Astrocyte of the hippocampus (primary cell): ENCODE measurements at regions not wholly inside any gene's neighbourhood (a gene's known extent, or its start where the extent isn't known, plus 50 kb on each side); places are given as distances from the start of the nearest gene placed in this dataset.

ENCODE experiments used
- DNase-seq: peaks from one replicate; pipeline ENCODE4 v3.0.0; 2011; ENCODE audit warnings: low read depth, low spot score

DNA sequence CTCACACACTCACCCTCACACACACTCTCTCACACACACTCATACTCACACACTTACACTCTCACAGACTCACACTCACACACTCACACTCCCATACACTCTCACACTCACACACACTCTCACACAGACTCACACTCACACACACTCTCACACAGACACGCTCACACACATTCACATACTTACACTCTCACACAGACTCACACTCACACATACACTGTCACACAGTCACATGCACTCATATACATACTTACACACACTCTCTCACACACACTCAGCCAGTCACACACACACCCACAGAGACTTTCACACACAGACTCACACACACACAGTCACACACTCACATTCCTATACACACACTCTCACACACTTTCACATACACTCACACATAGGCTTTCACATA, 1478.8 kb downstream of the BRD1 start:
- DNase-seq, result no peak

- no peak for DNase-seq
These were observed 1480.4 kb downstream of the BRD1 start for GRCh38 chr22:48347311-48347710.

GRCh38 chr22:48346911-48347310, 1480.8 kb downstream of the BRD1 start:
- DNase-seq, result no peak

DNA sequence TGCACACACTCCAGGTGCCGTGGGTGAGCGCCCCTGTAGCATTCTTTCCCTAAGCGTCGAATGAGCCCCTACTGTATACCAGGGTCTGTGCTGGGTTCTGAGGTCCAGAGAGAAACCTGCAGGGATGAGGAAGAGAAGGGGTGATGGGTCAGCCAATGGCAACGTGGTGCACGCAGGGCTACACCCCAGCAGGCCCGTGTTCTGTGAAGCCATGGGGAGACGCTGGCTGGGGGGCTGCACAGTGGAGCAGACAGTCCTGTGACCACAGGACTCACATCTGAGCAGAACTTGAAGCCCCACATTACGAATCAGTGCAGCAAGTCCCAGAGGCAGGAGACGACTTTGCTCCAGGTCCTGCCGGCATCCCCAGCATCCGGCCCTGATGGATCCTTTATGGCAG, 1481.4 kb downstream of the BRD1 start:
- DNase-seq, result no peak

- DNase-seq, result no peak
These were observed 1482.0 kb downstream of the BRD1 start for GRCh38 chr22:48345631-48346030.

- no peak for DNase-seq
These were observed 1484.2 kb downstream of the BRD1 start for GRCh38 chr22:48343461-48343860.

GRCh38 chr22:48342732-48343131, 1484.9 kb downstream of the BRD1 start:
- DNase-seq, result no peak

DNA sequence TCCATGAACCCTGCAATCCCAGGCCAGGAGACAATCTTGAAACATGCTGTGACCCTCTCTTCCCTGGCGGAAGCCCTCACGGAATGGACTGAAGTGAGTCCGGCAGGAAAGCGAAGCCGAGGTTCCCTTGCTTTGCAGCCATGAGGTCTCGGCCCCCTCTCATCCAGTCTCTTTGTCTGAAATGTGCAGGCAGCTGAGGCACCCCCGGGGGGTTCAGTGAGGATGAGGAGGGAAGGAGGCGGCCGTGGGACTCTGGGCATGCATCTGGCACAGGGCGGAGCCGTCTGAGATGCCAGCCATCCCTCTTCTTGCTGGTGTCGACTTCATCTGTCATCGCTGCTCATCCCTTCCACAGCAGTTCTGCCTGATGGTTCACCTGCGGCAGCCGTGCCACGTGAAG, 1485.7 kb downstream of the BRD1 start:
- DNase-seq, result no peak

GRCh38 chr22:48340727-48341709, 1486.7 kb downstream of the BRD1 start:
- DNase-seq, result no peak

GRCh38 chr22:48340191-48340590, 1487.5 kb downstream of the BRD1 start:
- DNase-seq, result no peak

- DNase-seq, result no peak
These were observed 1488.6 kb downstream of the BRD1 start for GRCh38 chr22:48338793-48339705.

DNA sequence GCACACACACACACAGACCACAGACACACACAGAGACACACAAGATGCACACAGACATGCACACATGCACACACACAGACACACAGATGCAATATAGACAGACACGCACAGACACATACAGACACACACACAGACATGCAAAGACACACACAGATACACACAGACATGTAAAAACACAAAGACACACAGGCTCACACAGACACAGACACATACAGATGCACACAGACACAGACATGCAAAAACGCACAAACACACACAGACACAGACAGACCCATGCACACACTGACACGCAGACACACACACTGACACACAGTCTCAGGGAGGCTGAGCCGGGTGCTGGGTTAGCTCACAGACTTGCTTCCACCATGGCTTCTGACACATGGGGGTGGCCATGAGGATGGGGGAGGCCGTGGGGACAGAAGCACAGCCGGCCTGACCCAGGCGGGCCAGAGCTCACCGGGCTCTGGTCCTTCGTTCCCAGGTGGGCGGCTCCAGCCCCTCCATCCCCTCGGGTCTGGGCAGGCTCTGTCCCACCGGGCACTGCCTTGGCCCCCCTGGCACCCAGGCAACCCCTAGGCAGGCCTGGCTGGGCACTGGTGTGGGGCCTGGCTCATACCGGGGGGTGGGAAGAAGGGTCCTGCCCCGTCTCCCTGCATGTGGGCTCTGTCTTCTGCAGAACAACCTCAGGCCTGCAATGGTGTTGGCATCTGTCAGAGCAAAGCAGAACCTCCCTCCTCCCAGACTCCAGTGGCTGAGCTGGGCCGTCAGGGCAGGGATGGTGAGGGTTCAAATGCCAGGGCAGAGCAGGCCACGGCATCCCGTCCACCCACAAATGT, 1489.5 kb downstream of the BRD1 start:
- DNase-seq, result no peak

GRCh38 chr22:48336339-48337060, 1491.2 kb downstream of the BRD1 start:
- DNase-seq, result no peak

GRCh38 chr22:48335442-48336139, 1492.1 kb downstream of the BRD1 start:
- DNase-seq, result no peak

- DNase-seq, result no peak
These were observed 1492.7 kb downstream of the BRD1 start for GRCh38 chr22:48334971-48335370.

DNA sequence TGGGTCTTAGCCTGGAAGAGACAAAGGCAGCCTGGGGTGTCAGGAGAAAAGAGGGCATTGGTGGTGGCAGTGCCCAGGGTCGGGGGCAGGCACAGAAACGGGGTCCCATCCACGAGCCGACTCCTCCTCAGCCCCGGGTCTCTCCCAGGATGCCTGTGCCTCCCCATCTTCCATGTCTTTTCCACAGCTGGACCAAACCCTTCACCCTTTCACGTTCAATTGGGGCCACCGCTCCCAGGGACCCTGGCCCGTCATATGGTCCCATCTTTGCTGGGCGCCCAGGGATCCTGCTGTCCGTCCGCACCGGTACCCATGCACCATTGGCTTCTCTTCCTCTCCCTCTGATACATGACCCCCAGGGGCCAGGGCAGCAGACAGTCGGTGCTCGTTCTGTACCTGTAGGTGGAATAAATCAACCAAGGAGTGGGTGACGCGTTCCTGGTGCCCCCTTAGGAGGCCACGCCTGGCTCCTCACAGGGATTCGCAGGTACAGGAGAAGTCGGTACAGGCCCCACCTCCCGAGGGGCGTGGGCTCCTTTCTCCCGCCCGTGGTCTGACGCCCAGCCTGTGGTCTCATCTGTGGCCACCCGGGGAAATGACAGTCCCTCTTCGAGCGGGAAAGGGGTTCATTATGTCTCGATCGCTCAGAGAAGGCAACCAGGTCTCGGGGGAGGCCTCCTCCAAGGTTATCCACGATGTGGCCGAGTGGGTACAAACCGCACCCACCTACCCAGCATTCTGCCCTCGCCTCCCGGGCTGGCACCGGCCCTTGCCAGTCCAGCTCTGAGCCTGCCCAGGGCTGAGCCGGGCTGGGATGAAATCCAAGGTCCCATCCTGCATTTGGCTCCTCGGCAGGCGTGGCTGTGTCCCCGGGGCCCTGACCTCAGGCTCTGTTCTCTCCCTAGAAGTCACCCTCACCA, 1493.6 kb downstream of the BRD1 start:
- no peak for DNase-seq

DNA sequence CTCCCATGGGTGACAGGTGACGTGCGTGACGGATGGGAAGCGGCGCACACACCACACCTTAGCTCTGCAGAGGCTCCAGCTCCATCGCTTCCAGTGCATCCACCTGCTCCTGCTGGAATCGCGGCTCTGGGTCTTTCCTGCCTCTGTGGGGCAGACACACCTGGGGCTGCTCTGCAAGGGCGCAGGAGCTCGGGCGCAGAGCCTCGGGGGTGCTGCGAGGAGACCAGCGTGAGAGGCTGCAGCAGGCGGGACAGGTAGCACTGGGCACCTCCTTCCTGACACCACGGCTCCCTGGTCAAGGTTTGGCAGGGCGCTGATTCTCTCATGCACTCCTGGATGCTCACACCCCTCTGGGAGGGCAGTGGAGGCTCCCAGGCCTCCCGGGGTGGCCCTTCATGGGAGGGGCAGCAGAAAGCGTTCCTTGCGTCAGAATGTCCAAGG, 1494.3 kb downstream of the BRD1 start:
- no peak for DNase-seq

DNA sequence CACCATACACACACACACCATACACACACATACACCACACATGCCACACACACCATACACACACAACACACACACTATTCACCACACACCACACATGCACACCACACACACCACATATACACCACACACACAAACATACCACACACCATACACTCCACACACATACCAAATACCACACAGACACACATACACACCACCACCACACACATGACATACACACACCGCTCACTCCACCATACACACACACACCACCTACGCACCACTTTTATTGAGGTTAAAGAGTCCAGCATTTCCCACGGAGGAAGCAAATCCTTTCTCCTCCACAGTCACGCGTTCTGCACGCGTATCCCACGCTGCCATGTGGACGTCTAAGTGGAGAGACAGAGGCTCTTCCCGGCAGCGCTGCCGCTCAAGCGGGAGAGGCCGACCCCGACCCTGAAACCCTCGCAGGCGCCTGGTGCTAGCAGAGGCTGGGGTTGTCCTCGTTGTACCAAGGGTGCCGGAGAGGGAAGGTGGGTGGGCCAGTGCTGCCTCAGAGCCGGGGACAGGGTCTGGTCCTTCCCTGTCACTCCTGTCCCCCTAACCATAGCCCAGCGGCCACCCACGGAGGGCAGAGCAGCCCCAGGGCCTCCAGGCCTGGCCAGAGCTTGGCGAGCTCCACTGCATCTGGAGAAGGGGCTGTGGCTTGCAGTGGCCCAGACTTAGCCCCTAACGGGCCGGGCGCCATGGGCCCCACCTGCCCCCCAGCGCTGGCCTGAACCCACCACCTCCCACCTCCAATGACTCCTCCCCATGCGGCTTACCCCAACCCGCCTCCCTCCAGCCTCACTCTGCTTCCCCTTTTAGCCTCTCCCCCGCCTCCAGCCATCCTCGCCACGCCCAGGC, 1495.0 kb downstream of the BRD1 start:
- no peak for DNase-seq
